Astrocyte (in vitro differentiated cells and primary cell): ENCODE measurements at regions not wholly inside any gene's neighbourhood (a gene's known extent, or its start where the extent isn't known, plus 50 kb on each side); places are given as distances from the start of the nearest gene placed in this dataset.

Experiments used
- EZH2 ChIP-seq: IDR thresholded peaks from 2 replicates; pipeline ENCODE4 v1.6.1; 2012; ENCODE audit warnings: mild to moderate bottlenecking, low read length, inconsistent platforms; ENCODE audit not compliant: insufficient read depth
- TF ChIP-seq, protein P1 (sequence below): IDR thresholded peaks from 2 replicates; pipeline ENCODE4 v1.5.1; 2011; ENCODE audit warnings: low read depth, mild to moderate bottlenecking, inconsistent platforms, low read length, moderate library complexity; ENCODE audit not compliant: insufficient read depth

DNA sequence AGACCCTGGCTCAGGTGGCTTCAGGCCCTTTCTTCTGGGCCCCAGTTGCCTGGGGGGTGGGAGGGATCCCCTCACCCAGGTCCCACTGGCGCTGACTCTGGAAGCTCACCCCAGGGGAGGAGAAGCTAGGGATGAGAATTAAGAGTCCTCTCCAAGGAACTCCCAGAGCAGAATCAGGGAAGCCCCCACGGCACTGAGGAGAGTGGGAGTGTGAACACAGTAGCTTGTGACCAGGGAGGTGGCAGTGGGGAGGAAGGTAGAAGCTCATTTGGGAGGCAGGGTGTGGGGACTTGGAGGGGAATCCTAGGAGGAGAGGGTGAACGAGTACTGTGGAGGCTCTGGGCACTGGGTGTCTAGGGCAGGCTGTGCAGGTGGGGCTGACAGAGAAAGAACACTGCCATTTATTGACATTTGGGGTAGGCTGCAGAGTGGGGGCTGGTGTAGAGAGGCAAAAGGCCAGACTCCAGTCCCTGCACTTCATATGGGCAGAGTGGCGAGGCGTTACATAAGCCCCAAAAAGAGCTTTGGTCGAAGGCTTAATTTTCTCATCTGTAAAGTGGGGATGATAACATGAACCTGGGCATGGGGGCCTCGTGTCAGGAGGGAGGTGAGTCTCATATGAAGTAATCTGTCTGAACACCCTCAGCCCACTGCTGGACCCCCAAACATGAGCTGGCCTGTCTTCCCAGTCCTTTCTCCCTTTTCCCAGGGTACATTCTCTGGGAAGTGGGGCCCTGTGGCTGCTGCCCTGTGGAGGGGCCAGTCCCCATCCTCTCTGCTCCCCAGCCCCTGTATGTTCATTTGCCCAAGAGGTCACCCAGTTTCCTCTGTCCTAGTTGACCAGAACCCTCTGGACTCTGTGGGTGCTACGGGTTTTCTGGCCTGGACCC is 80.5 kb downstream of the VEGFA start:
- TF ChIP-seq, protein P1, sequence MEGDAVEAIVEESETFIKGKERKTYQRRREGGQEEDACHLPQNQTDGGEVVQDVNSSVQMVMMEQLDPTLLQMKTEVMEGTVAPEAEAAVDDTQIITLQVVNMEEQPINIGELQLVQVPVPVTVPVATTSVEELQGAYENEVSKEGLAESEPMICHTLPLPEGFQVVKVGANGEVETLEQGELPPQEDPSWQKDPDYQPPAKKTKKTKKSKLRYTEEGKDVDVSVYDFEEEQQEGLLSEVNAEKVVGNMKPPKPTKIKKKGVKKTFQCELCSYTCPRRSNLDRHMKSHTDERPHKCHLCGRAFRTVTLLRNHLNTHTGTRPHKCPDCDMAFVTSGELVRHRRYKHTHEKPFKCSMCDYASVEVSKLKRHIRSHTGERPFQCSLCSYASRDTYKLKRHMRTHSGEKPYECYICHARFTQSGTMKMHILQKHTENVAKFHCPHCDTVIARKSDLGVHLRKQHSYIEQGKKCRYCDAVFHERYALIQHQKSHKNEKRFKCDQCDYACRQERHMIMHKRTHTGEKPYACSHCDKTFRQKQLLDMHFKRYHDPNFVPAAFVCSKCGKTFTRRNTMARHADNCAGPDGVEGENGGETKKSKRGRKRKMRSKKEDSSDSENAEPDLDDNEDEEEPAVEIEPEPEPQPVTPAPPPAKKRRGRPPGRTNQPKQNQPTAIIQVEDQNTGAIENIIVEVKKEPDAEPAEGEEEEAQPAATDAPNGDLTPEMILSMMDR = no peak
- TF ChIP-seq EZH2 = no peak
